ENCODE measurements at regions not wholly inside any gene's neighbourhood (a gene's known extent, or its start where the extent isn't known, plus 50 kb on each side); places are given as distances from the start of the nearest gene placed in this dataset.

- no peak overlapping the region for H2AFZ ChIP-seq (ENCODE audit: insufficient read depth, low read depth, low read length, poor library complexity, severe bottlenecking)
- no peaks in the 10 kb centered on the region for H3K9me3 ChIP-seq (replicated peaks in 1 of 2; ENCODE audit: control insufficient read depth in 1 of 2, insufficient read depth in 1 of 2, low read length in 2 of 2)
- H3K4me3 ChIP-seq (replicated peaks in 1 of 3; ENCODE audit: low read depth in 2 of 3, low read length in 3 of 3) = no peak overlapping the region
- Mint-ChIP-seq H3K4me3 (no peak overlapping the region), H3K27ac (no peak overlapping the region), H3K9me3 (peaks cover 0 to 4% (median 0%) of the 10 kb centered on the region in 7 donors), H3K27me3 (ENCODE audit: low read depth in 3 of 3) (peaks cover 0 to 7% (median 0%) of the 10 kb centered on the region in 3 donors), H3K36me3 (no peaks in the 10 kb centered on the region), H3K4me1 (no peaks in the 10 kb centered on the region)
- H3K27ac ChIP-seq (ENCODE audit: low read depth in 1 of 2, low read length in 2 of 2) = no peak overlapping the region
- H3K36me3 ChIP-seq (replicated peaks in 1 of 2; ENCODE audit: control insufficient read depth in 1 of 2, insufficient read depth in 2 of 2, low read length in 2 of 2) = no peaks in the 10 kb centered on the region
- H4K20me1 ChIP-seq (ENCODE audit: insufficient read depth, low read length) = no peaks in the 10 kb centered on the region
- no peaks in the 10 kb centered on the region for H3K4me1 ChIP-seq (ENCODE audit: control insufficient read depth in 1 of 2, insufficient read depth in 2 of 2, low read length in 2 of 2)
- intact Hi-C loops (cut with micrococcal nuclease) = no loop called here
- no peak for TF ChIP-seq CTCF (IDR thresholded peaks at IDR 0.05)
- no peaks in the 10 kb centered on the region for H3K79me2 ChIP-seq (ENCODE audit: insufficient read depth, low read length)
- no peak for DNase-seq
- H3K4me2 ChIP-seq (replicated peaks; ENCODE audit: extremely low read depth, low read length, poor library complexity, severe bottlenecking) = no peak overlapping the region
- H3K9ac ChIP-seq (ENCODE audit: insufficient read depth, low read length, poor library complexity, severe bottlenecking) = no peak overlapping the region
- H3K27me3 ChIP-seq (ENCODE audit: control insufficient read depth in 2 of 2, insufficient read depth in 2 of 2, low read length in 2 of 2) = no peaks in the 10 kb centered on the region
Observed at GRCh38 chr13:109517517-109517916, 268.9 kb downstream of the IRS2 start.

- H2AFZ ChIP-seq (ENCODE audit: insufficient read depth, low read depth, low read length, poor library complexity, severe bottlenecking) = no peak overlapping the region
- no peaks in the 10 kb centered on the region for H3K27me3 ChIP-seq (ENCODE audit: control insufficient read depth in 2 of 2, insufficient read depth in 2 of 2, low read length in 2 of 2)
- H3K36me3 Mint-ChIP-seq = no peaks in the 10 kb centered on the region
- intact Hi-C loops (cut with micrococcal nuclease) = no loop called here
- no peak overlapping the region for H3K9ac ChIP-seq (ENCODE audit: insufficient read depth, low read length, poor library complexity, severe bottlenecking)
- no peak overlapping the region for H3K27ac Mint-ChIP-seq
- 100% methylated on average over 2 of the region's 4 CpGs for WGBS (ENCODE audit: insufficient coverage)
- peaks cover 0 to 4% (median 0%) of the 10 kb centered on the region in 3 donors for H3K27me3 Mint-ChIP-seq (ENCODE audit: low read depth in 3 of 3)
- no peak for TF ChIP-seq CTCF (IDR thresholded peaks at IDR 0.05)
- H3K79me2 ChIP-seq (ENCODE audit: insufficient read depth, low read length) = no peaks in the 10 kb centered on the region
- no peak overlapping the region for H3K4me3 Mint-ChIP-seq
- no peak overlapping the region for H3K4me2 ChIP-seq (replicated peaks; ENCODE audit: extremely low read depth, low read length, poor library complexity, severe bottlenecking)
- no peaks in the 10 kb centered on the region for H3K36me3 ChIP-seq (replicated peaks in 1 of 2; ENCODE audit: control insufficient read depth in 1 of 2, insufficient read depth in 2 of 2, low read length in 2 of 2)
- no peaks in the 10 kb centered on the region for H3K9me3 ChIP-seq (replicated peaks in 1 of 2; ENCODE audit: control insufficient read depth in 1 of 2, insufficient read depth in 1 of 2, low read length in 2 of 2)
- DNase-seq = no peak
- no peak overlapping the region for H3K27ac ChIP-seq (ENCODE audit: low read depth in 1 of 2, low read length in 2 of 2)
- peaks cover 0 to 1% (median 0%) of the 10 kb centered on the region in 7 donors for H3K9me3 Mint-ChIP-seq
- no peak overlapping the region for H3K4me3 ChIP-seq (replicated peaks in 1 of 3; ENCODE audit: low read depth in 2 of 3, low read length in 3 of 3)
- peaks cover 8 to 12% of the 10 kb centered on the region in 2 donors for H3K4me1 ChIP-seq (ENCODE audit: control insufficient read depth in 1 of 2, insufficient read depth in 2 of 2, low read length in 2 of 2)
- H4K20me1 ChIP-seq (ENCODE audit: insufficient read depth, low read length) = no peaks in the 10 kb centered on the region
- H3K4me1 Mint-ChIP-seq = peaks cover 11% of the 10 kb centered on the region
Observed at GRCh38 chr13:109516186-109516585, 270.2 kb downstream of the IRS2 start.

Measured in CD14-positive monocyte (primary cell).